GM19351 (cell line): ENCODE measurements at regions not wholly inside any gene's neighbourhood (a gene's known extent, or its start where the extent isn't known, plus 50 kb on each side); places are given as distances from the start of the nearest gene placed in this dataset.

Experiments
- ATAC-seq: cut with Tn5 transposase; IDR thresholded peaks from one replicate; pipeline ENCODE4 v1.9.1; 2021; ENCODE audit warnings: mild to moderate bottlenecking, moderate library complexity; ENCODE audit not compliant: unreplicated experiment

DNA sequence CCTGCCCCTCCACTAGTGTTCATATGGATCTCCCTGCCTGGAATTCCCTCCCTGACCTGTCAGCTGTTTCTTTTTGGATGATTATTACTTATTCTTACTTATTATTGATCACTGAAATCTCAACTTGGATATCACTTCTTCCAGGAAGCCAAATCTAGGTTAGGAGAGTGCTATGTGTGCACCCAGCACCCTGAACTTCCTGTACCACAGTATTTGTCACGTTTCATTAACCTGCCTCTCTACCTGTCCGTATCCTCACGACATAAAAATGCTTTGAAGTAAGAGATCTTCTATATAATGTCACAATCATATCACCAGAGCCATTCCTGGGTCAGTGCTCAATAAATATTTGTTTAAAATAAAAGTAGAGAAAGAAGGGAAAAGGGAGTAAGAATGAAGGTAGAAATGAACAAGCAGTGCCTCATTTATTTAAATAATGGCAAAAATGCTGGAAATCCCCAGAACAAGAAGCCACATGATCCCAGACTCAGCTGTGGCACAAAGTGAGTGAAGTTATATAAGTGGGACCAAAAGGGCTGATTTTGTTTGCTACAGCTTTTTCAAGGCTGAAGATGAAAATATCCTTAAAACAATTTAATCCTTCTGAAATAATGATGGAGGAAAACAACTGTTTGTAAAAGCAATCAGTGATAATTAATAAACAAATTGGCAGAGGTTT, 88.0 kb upstream of the MANEA start:
- no peak for ATAC-seq

DNA sequence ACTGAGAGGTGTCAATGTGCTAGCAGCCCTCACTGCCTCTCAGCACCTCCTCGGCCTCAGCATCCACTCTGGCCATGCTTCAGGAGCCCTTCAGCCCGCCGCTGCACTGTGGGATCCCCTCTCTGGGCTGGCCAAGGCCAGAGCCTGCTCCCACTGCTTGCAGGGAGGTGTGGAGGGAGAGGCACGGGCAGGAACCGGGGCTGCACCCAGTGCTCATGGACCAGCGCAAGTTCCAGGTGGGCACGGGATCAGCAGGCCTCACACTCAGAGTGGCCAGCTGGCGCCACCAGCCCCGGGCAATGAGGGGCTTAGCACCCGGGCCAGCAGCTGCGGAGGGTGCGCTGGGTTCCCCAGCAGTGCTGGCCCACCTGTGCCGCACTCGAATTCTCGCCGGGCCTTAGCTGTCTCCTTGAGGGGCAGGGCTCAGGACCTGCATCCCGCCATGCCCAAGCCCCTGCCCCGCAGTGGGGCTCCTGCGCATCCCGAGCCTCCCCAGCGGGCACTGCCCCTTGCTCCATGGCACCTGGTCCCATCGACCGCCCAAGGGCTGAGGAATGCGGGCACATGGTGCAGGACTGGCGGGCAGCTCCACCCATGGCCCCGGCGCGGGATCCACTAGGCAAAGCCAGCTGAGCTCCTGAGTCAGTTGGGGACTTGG, 80.4 kb upstream of the MANEA start:
- ATAC-seq = no peak

- ATAC-seq = no peak
These were observed 76.1 kb upstream of the MANEA start for GRCh38 chr6:95501032-95501904.

DNA sequence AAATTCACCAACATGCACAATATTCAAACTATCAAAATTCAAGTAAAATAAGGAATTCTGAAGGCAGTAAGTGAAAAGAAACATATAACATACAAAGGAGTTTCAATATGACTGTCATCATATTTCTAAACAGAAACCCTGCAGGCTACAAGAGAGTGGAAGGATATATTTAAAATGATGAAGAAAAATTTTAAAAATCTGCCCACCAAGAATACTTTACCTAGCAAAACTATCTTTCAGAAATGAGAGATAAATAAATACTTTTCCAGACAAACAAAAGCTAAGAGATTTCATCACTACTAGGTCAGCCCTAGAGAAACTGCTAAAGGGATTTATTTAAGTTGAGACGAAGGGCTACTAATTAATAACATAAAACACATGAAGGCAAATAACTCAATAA, 73.8 kb upstream of the MANEA start:
- ATAC-seq = no peak

- ATAC-seq = no peak
These were observed 65.9 kb upstream of the MANEA start for GRCh38 chr6:95511404-95511803.

- ATAC-seq = no peak
These were observed 61.4 kb upstream of the MANEA start for GRCh38 chr6:95515975-95516374.

GRCh38 chr6:95517004-95517403, 60.3 kb upstream of the MANEA start:
- no peak for ATAC-seq

DNA sequence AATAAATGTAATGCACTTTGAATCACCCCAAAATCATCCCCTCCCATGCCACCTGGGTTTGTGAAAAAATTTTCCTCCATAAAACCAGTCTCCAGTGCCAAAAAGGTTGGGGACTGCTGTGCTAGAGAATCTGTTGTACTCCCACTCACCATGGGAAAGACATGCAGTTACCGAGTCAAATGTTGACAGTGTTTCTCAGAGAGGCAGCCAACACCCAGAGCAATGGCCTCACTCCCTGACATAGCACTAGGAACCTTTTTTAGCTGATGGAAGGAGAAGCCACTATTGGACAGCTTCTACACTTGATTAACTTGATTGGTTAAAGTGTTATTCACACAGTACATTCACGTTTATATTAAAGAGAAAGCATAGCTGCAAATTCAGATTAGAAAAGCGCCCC, 59.8 kb upstream of the MANEA start:
- no peak for ATAC-seq

DNA sequence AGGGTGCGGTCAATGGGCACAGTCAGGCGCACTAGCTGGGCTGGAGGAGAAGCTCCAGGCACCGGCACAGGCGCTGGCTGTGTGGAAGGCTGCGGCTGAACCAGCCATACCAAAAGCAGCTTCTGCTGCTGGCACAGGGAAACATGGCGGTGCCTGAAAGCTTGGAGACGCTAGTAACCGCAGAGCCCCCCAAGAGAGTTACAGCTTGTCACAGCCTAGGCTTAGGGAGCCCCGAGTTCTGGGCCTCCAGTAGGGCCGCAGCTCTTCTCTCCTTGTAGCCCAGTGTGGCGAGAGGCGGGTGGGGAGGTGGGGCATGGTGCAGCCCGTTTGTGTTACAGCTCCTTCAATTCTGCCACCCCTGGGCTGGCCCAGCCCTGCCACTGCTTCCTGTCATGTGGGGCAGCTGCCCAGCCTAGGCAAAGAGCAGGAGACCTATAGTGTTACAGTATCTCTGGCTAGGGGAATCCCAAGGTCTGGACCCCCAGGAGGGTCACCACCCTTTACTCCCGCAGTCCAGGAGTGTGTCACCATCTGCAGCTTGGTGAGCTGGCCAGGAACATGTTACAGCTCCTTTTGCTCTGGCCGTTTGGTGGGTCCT, 58.6 kb upstream of the MANEA start:
- ATAC-seq = no peak

DNA sequence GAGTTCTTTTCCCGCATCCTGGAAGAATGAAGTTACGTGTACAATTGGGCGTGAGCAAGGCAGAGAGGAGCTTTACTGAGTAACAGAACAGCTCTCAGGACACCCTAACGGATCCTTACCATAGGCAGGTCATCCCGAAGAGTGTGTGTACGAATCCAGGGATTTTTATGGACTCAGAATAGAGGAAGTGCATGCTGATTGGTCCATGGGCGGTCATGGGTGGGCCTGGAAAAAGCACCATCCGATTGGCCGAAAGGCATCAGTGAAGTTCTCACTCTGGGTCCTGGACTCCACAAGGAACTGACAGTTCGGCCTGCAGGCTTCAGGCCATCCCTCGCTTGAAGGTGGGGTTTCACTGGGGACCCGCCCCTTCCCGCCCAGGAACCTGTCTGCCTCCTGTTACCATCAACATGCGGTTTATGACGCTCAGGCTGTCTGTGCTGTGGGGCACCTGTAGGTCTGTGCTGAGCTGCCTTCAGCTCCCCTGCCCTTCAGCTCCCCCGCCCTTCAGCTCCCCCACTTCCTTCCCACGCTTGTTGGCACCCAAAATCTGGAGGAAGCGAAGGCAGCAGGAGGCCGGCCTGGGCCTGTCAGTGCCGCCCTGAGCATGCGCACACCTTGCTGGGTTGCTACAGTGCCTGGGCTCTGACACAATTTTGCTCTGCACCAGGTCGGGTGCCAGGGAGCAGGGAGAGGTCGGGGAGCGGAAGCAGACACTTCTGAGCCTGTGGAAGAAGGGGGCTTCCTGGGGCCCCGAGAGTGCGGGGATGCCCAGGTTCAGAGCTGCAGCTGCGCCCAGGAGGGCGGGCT, 57.9 kb upstream of the MANEA start:
- no peak for ATAC-seq

DNA sequence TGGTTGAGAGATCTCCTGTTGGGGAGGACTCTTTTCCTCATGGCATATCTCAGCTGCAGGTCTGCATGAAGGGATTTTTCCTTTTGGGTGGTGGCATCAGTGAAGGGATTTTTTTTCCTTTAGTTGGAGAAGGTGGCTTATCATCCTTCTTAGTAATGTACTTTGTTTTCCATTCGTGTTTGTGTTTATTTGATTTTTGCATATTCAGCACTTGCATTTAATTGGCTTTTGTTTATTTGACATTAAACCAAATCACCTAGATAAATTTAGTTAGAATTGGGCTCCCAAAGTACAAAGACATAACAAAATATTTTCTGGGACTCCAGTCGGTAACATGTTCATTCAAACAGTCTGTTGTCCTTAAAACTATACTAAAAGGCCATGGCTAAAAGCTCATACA, 56.2 kb upstream of the MANEA start:
- no peak for ATAC-seq
